Body of pancreas (tissue), 4 donors: ENCODE measurements at regions not wholly inside any gene's neighbourhood (a gene's known extent, or its start where the extent isn't known, plus 50 kb on each side); places are given as distances from the start of the nearest gene placed in this dataset.

Experiments
- ATAC-seq: fragments of 150-250 bp; one replicate; pipeline ENCODE4 v1.9.1; 2016
- DNase-seq, 4 donors: peaks; one replicate each; pipeline ENCODE4 v3.0.0-alpha.2; 2019
- H3K27ac ChIP-seq, 4 donors: fragments of 200-600 bp; sonication (generic); 1 replicate in 3 of 4; 2 replicates in 1 of 4; pipeline versions ENCODE4 v1.5.1 to v1.6.1; 2016 to 2019; ENCODE audit warnings: mild to moderate bottlenecking in 1 of 4, mixed read lengths in 1 of 4, moderate library complexity in 1 of 4
- H3K27me3 ChIP-seq, 2 donors: fragments of 200-600 bp; sonication (generic); one replicate each; pipeline ENCODE4 v1.6.0; 2016; ENCODE audit warnings: mild to moderate bottlenecking in 1 of 2
- H3K36me3 ChIP-seq, 2 donors: fragments of 200-600 bp; sonication (generic); replicated peaks in 1 of 2; 2 replicates each; pipeline ENCODE4 v1.5.1; 2016; ENCODE audit warnings: low read depth in 2 of 2; ENCODE audit not compliant: insufficient read depth in 1 of 2
- H3K4me1 ChIP-seq: fragments of 200-600 bp; sonication (generic); one replicate; pipeline ENCODE4 v1.6.0; 2016
- H3K4me3 ChIP-seq, 2 donors: fragments of 200-600 bp; sonication (generic); 1 replicate in 1 of 2; 2 replicates in 1 of 2; pipeline ENCODE4 v1.5.1; 2016 to 2019
- H3K9me3 ChIP-seq, 3 donors: fragments of 200-600 bp; sonication (generic); 1 replicate in 2 of 3; 2 replicates in 1 of 3; pipeline ENCODE4 v1.5.1; 2016
- CTCF ChIP-seq, 7 experiments: fragments of 450-650 bp in 4 of 7; fragments of 200-600 bp in 3 of 7; sonication (generic) in 3 of 7; IDR thresholded peaks; one replicate each; pipeline ENCODE4 v1.5.1; 2016 to 2019; ENCODE audit warnings: antibody characterized with exemption in 7 of 7
- POLR2A ChIP-seq, 3 donors: fragments of 450-650 bp; IDR thresholded peaks; one replicate each; pipeline ENCODE4 v1.6.1; 2016; ENCODE audit warnings: antibody characterized with exemption in 3 of 3, mild to moderate bottlenecking in 2 of 3
- WGBS, 2 donors: methylation state at CpG; one replicate each; pipeline ENCODE4 v1.1.5; 2017; 5-methylcytosine and 5-hydroxymethylcytosine counted together
- intact Hi-C: fragments of 100-400 bp; cut with DNase I; formaldehyde crosslinking; loops from one replicate; pipeline ENCODE4 v1.15.1; 2023

- Histone ChIP-seq H3K4me1 (no peaks in the 10 kb centered on the region), H3K4me3 (no peak overlapping the region), H3K36me3 (no peaks in the 10 kb centered on the region), H3K27ac (no peak overlapping the region), H3K27me3 (no peaks in the 10 kb centered on the region), H3K9me3 (no peaks in the 10 kb centered on the region)
- no peak for DNase-seq
- TF ChIP-seq CTCF (IDR thresholded peaks at IDR 0.05) (no peak), POLR2A (IDR thresholded peaks at IDR 0.05) (no peak)
- WGBS, 2 donors: 63 to 90% methylated on average over 4 of the region's 4 CpGs
- ATAC-seq: no peak
- intact Hi-C loops: no loop called here
These were observed 734.6 kb upstream of the SORCS1 start for GRCh38 chr10:107899075-107899474.

- WGBS, 2 donors: 58 to 59% methylated on average over 4 of the region's 4 CpGs
- H3K36me3 ChIP-seq: no peaks in the 10 kb centered on the region
- no peak overlapping the region for H3K27ac ChIP-seq
- H3K4me1 ChIP-seq: no peaks in the 10 kb centered on the region
- intact Hi-C loops: no loop called here
- no peak for ATAC-seq
- H3K9me3 ChIP-seq: no peaks in the 10 kb centered on the region
- H3K27me3 ChIP-seq: no peaks in the 10 kb centered on the region
- DNase-seq: no peak
- no peak overlapping the region for H3K4me3 ChIP-seq
- TF ChIP-seq POLR2A (IDR thresholded peaks at IDR 0.05) (no peak), CTCF (IDR thresholded peaks at IDR 0.05) (no peak)
These were observed 733.9 kb upstream of the SORCS1 start for GRCh38 chr10:107898392-107898791.

GRCh38 chr10:107894516-107894915 lies 730.0 kb upstream of the SORCS1 start:
- DNase-seq: no peak
- H3K9me3 ChIP-seq: no peaks in the 10 kb centered on the region
- H3K4me1 ChIP-seq: no peaks in the 10 kb centered on the region
- H3K36me3 ChIP-seq: no peaks in the 10 kb centered on the region
- intact Hi-C loops: no loop called here
- H3K27me3 ChIP-seq: no peaks in the 10 kb centered on the region
- H3K4me3 ChIP-seq: no peak overlapping the region
- 42 to 47% methylated on average over 4 of the region's 4 CpGs for WGBS, 2 donors
- no peak for ATAC-seq
- no peak overlapping the region for H3K27ac ChIP-seq
- TF ChIP-seq CTCF (IDR thresholded peaks at IDR 0.05): no peak
- no peak for TF ChIP-seq POLR2A (IDR thresholded peaks at IDR 0.05)

- intact Hi-C loops: no loop called here
- no peak for DNase-seq
- H3K4me3 ChIP-seq: no peak overlapping the region
These were observed 724.6 kb upstream of the SORCS1 start for GRCh38 chr10:107889105-107889504.

More at GRCh38 chr10:107889105-107889504, 724.6 kb upstream of the SORCS1 start:
- Histone ChIP-seq H3K27ac (no peak overlapping the region), H3K9me3 (no peaks in the 10 kb centered on the region), H3K27me3 (no peaks in the 10 kb centered on the region), H3K36me3 (no peaks in the 10 kb centered on the region), H3K4me1 (no peaks in the 10 kb centered on the region)
- TF ChIP-seq POLR2A (IDR thresholded peaks at IDR 0.05): no peak
- no peak for TF ChIP-seq CTCF (IDR thresholded peaks at IDR 0.05)
- 20 to 29% methylated on average over 2 of the region's 2 CpGs for whole genome bisulfite sequencing, 2 donors
- no peak for ATAC-seq
